Uterus (tissue), 3 donors: ENCODE measurements at regions not wholly inside any gene's neighbourhood (a gene's known extent, or its start where the extent isn't known, plus 50 kb on each side); places are given as distances from the start of the nearest gene placed in this dataset.

ENCODE experiments used
- DNase-seq, 2 donors: peaks; one replicate each; pipeline ENCODE4 v3.0.0-alpha.2; 2019 to 2020
- H3K27ac ChIP-seq, 2 donors: fragments of 200-600 bp; sonication (generic); 1 replicate in 1 of 2; 2 replicates in 1 of 2; pipeline ENCODE4 v1.5.1; 2016 to 2018
- H3K27me3 ChIP-seq, 2 donors: fragments of 200-600 bp; sonication (generic); one replicate each; pipeline ENCODE4 v1.5.1; 2018 to 2019; ENCODE audit warnings: control low read depth in 1 of 2
- H3K36me3 ChIP-seq, 2 donors: fragments of 200-600 bp; sonication (generic); one replicate each; pipeline ENCODE4 v1.5.1; 2019; ENCODE audit warnings: control low read depth in 1 of 2
- H3K4me1 ChIP-seq, 2 donors: fragments of 200-600 bp; sonication (generic); one replicate each; pipeline ENCODE4 v1.5.1; 2018 to 2019; ENCODE audit warnings: control low read depth in 1 of 2
- H3K4me3 ChIP-seq, 2 donors: fragments of 200-600 bp; sonication (generic); 1 replicate in 1 of 2; 2 replicates in 1 of 2; pipeline ENCODE4 v1.5.1; 2018 to 2019; ENCODE audit warnings: mild to moderate bottlenecking in 1 of 2
- H3K9me3 ChIP-seq, 2 donors: fragments of 200-600 bp; sonication (generic); one replicate each; pipeline ENCODE4 v1.5.1; 2019; ENCODE audit warnings: control low read depth in 1 of 2
- POLR2A ChIP-seq, 2 donors: fragments of 450-650 bp; IDR thresholded peaks; one replicate each; pipeline ENCODE4 v1.6.1; 2016; ENCODE audit warnings: antibody characterized with exemption in 2 of 2, mild to moderate bottlenecking in 1 of 2, moderate library complexity in 1 of 2
- intact Hi-C: fragments of 100-400 bp; cut with DNase I; formaldehyde crosslinking; loops from one replicate; pipeline ENCODE4 v1.15.1; 2023; ENCODE audit warnings: low total_unique reads
- TF ChIP-seq, protein P1 (sequence below), 4 experiments: fragments of 200-600 bp in 2 of 4; fragments of 450-650 bp in 2 of 4; sonication (generic) in 2 of 4; IDR thresholded peaks; one replicate each; pipeline ENCODE4 v1.5.1; 2016 to 2019; ENCODE audit warnings: antibody characterized with exemption in 4 of 4, mild to moderate bottlenecking in 2 of 4, moderate library complexity in 1 of 4
- donor health status: DM: yes; HTN: yes; CAD: no.

DNA sequence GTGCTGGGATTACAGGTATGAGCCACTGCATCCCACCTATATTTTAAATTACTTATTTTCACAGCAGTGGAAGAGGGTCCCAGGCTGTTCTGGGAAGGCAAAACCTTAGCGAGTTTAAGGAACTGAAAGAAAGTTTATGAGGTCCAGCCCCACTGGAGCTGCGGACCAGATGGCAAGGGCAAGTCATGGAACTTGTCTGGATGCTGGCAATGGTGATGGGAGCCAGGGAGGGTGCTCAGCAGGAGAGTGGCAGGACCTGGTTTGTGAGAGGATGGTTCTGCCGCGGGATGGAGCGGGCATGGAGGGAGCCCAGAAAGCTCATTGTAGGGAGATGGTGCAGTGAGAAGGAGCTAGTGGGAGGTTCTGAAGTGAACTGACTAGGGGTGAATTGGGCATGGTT is 50.6 kb upstream of the SLC45A1 start:
- Histone ChIP-seq H3K27me3 (no peaks in the 10 kb centered on the region), H3K27ac (no peak overlapping the region), H3K4me1 (no peaks in the 10 kb centered on the region), H3K9me3 (no peaks in the 10 kb centered on the region), H3K4me3 (no peak overlapping the region), H3K36me3 (no peaks in the 10 kb centered on the region)
- intact Hi-C loops, result no loop called here
- TF ChIP-seq POLR2A (IDR thresholded peaks at IDR 0.05), result no peak
- TF ChIP-seq, protein P1, sequence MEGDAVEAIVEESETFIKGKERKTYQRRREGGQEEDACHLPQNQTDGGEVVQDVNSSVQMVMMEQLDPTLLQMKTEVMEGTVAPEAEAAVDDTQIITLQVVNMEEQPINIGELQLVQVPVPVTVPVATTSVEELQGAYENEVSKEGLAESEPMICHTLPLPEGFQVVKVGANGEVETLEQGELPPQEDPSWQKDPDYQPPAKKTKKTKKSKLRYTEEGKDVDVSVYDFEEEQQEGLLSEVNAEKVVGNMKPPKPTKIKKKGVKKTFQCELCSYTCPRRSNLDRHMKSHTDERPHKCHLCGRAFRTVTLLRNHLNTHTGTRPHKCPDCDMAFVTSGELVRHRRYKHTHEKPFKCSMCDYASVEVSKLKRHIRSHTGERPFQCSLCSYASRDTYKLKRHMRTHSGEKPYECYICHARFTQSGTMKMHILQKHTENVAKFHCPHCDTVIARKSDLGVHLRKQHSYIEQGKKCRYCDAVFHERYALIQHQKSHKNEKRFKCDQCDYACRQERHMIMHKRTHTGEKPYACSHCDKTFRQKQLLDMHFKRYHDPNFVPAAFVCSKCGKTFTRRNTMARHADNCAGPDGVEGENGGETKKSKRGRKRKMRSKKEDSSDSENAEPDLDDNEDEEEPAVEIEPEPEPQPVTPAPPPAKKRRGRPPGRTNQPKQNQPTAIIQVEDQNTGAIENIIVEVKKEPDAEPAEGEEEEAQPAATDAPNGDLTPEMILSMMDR (IDR thresholded peaks at IDR 0.05), result no peak
- DNase-seq, result no peak

DNA sequence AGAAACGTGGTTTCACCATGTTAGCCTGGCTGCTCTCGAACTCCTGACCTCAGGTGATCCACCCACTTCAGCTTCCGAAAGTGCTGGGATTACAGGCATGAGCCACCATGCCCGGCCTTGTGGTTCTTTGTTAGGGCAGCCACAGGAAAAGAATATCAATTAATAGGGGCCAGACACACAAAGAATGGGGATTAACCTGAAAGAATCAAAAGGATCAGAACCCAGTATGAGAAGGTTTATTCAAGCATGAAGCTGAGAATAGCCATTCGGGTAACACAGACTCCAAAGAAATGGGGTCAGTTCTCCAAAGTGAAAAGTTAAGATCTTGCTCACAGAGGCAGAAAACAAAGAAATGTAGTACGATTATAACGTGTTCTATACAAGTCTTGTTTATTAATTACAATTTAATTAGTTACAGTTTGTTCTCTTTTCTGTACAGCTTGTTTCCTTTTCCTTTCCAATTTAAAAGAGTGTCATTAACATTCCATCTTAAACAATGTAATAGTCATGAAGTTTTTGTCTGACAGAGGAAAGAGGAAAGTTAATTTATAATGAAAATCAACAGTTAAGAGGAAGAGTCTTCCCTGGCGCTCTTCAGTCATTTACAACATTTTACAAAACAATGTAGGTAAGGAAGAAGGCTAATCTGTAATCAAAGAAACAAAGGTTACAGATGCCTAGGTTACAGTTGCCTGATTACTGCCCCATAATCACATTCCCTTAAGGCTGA is 51.3 kb upstream of the SLC45A1 start:
- Histone ChIP-seq H3K36me3 (no peaks in the 10 kb centered on the region), H3K9me3 (no peaks in the 10 kb centered on the region), H3K27ac (peak overlapping the region in 1 of 2 donors; percentile 21), H3K27me3 (no peaks in the 10 kb centered on the region), H3K4me3 (no peak overlapping the region), H3K4me1 (no peaks in the 10 kb centered on the region)
- intact Hi-C loops, result no loop called here
- no peak for DNase-seq
- TF ChIP-seq POLR2A (IDR thresholded peaks at IDR 0.05), result no peak
- TF ChIP-seq, protein P1 (IDR thresholded peaks at IDR 0.05), result no peak

DNA sequence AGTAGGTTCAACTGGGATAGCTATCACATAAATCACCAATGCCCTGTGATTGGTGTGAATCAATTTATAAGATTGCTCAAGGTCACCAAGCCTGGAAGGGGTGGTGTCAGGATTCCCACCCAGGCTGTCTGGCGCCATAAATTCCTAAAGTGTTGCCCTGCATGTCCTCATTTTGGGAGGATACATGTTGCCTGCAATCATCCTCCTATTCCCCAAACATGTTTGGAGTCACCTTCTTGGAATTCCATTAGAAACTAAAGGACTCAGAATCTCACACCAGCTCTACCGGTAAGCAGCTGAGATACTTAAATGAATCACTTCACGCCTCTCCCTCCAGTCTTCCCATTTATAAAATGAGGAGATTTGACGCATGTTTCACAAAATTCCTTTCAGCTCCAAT is 54.1 kb upstream of the SLC45A1 start:
- Histone ChIP-seq H3K4me1 (peaks cover 0 to 7% of the 10 kb centered on the region in 2 donors), H3K36me3 (no peaks in the 10 kb centered on the region), H3K27ac (no peak overlapping the region), H3K4me3 (no peak overlapping the region), H3K9me3 (no peaks in the 10 kb centered on the region), H3K27me3 (no peaks in the 10 kb centered on the region)
- DNase-seq, result no peak
- intact Hi-C loops, result no loop called here
- TF ChIP-seq POLR2A (IDR thresholded peaks at IDR 0.05), result no peak
- TF ChIP-seq, protein P1 (IDR thresholded peaks at IDR 0.05), result no peak

DNA sequence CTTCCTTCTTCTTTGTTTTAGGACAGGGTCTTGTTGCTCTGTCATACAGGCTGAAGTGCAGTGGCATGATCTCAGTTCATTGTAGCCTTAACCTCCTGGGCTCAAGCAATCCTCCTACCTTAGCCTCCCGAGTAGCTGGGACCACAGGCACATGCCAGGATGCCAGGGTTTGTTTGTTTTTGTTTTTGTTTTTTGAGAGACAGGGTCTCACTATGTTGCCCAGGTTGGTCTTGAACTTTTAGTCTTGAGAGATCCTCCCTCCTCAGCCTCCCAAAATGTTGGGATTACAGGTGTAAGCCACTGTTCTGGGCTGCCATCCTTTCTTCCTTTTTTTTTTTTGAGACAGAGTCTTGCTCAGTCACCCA is 56.5 kb upstream of the SLC45A1 start:
- intact Hi-C loops, result no loop called here
- Histone ChIP-seq H3K4me1 (peaks cover 0 to 7% of the 10 kb centered on the region in 2 donors), H3K9me3 (no peaks in the 10 kb centered on the region), H3K27ac (no peak overlapping the region), H3K36me3 (no peaks in the 10 kb centered on the region), H3K4me3 (no peak overlapping the region), H3K27me3 (no peaks in the 10 kb centered on the region)
- TF ChIP-seq, protein P1 (IDR thresholded peaks at IDR 0.05), result no peak
- TF ChIP-seq POLR2A (IDR thresholded peaks at IDR 0.05), result no peak
- DNase-seq, result no peak

DNA sequence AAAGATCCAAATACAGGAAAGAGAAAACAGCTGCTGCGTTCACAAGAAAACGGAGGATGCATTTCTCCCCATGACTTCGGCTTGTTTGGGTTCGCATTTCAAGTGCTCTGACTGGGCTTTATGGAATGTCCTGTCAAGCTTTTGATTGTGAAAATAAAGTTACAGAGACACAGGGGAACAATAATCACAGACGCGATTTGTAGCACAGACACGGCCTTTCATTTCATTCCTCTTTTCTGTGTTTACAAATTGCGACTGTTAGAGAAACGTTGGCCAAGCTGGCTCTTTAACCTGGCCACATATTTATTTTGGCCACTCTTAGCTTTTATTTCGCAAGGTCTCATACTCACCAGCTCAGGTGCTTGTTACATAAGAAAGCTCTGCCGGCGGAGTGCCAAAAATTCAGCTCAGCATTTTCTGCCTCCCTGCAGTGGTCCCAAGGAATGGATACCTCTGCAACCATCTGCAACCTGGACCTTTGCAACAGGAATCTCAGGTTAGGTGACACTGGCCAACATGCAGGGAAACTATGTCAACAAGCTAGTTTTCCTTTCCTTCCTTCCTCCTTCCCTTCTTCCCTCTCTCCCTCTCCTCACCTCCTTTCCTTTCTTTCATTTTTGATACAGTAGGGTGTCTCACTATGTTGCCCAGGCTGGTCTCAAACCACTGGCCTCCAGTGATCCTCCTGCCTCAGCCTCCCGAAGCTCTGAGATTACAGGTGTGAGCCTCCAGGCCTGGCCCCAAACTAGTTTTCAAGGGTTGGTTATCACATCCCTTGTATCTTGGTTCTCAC is 58.2 kb upstream of the SLC45A1 start:
- no peak overlapping the region for H3K4me3 ChIP-seq
- no peaks in the 10 kb centered on the region for H3K36me3 ChIP-seq
- H3K4me1 ChIP-seq, result peaks cover 0 to 7% of the 10 kb centered on the region in 2 donors
- peak overlapping the region; percentile 33 to 59 for H3K27ac ChIP-seq
- no peaks in the 10 kb centered on the region for H3K27me3 ChIP-seq
- TF ChIP-seq, protein P1 (IDR thresholded peaks at IDR 0.05), result no peak
- no peak for TF ChIP-seq POLR2A (IDR thresholded peaks at IDR 0.05)
- no peaks in the 10 kb centered on the region for H3K9me3 ChIP-seq
- peak; percentile 34 to 48 for DNase-seq
- intact Hi-C loops, result no loop called here
